NCI-H526 (cell line): ENCODE measurements at regions not wholly inside any gene's neighbourhood (a gene's known extent, or its start where the extent isn't known, plus 50 kb on each side); places are given as distances from the start of the nearest gene placed in this dataset.

Experiments
- DNase-seq, 2 experiments: peaks; one replicate each; lab custom pipeline; 2025; lab: John Stamatoyannopoulos, UW

- DNase-seq = no peak
Measured at GRCh38 chr13:50319635-50320255, 304.5 kb downstream of the KCNRG start.

DNA sequence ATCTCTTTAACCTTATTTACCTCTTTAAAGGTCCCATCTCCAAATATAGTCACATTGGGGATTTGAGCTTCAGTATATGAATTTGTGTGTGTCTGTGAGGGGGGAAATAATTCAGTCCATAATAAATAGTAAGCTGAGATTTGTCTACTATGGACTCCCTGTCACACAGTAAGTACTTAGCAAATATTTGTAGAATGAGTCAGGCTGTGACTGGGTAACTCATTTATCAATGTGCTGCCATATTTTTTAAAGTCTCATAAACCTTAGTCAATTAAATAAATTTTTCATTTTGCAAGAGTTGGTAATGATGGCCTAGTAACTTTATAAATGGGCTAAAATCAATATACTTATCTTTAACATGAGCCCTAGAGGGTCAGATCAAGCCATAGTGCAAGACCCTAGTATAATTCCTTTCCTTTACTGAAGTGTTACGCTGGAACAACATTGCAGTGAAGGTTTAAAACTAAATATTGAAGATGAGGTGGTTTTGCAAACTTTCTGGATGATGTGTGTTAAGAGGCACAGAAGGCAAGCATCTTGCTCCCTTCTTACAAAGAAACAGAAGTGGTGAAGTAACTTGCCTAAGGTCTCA is 305.1 kb downstream of the KCNRG start:
- DNase-seq = no peak

DNA sequence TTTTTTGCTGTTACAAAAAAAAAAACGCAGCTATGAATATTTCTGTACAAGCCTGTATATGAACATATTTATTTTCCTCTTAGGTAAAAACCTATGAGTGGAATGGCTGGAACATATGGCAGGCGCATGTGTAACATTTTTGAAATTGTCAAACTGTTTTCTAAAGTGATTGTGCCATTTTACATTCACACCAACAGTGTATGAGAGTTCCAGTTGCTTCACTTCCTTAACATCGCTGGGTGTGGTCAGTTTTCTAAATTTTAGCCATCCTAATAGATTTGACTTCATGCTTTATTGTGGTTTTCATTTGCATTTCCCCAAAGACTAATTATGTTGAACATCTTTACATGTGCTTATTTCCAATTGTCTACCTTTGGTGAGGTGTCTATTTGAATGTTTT is 306.8 kb downstream of the KCNRG start:
- DNase-seq = no peak

- no peak for DNase-seq
Measured at GRCh38 chr13:50323440-50324065, 308.3 kb downstream of the KCNRG start.

DNA sequence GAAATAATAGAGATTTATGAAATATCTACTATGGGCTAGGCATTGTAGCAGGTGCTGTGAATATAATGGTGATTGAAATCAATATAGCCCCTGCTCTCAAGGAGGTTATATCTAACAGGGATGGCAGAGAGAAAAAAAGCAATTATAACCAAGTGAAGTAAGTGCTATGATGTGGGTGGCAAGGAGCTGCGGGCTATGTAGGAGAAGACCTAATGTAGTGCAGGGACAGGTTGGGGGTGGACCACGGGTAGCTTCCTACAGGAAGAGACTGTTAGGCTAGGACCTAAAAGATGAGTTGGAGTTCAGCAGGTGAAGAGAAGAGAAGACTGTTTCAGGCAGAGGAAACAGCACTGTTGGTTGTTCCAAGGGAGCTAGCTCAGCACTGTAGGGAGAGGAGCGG is 311.0 kb downstream of the KCNRG start:
- DNase-seq = no peak

DNA sequence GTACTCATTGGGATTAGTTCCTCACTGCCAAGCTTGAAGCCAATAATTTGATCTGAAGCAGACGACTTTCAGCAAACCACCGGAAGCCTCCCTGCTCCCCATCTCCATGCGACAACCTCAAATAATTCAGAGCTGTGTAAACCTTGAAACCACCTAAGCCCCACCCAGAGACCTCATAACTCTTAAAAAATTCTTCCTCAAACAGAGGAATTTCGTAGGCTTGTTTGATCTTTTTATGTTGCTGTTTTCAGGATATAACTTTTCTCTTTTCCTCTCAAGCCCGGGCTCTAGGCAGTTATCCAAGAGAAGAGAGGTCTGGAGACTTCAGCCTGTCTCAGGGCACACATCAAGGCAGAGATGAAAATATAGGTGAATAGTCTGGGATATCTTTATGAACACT is 311.6 kb downstream of the KCNRG start:
- DNase-seq = no peak

DNA sequence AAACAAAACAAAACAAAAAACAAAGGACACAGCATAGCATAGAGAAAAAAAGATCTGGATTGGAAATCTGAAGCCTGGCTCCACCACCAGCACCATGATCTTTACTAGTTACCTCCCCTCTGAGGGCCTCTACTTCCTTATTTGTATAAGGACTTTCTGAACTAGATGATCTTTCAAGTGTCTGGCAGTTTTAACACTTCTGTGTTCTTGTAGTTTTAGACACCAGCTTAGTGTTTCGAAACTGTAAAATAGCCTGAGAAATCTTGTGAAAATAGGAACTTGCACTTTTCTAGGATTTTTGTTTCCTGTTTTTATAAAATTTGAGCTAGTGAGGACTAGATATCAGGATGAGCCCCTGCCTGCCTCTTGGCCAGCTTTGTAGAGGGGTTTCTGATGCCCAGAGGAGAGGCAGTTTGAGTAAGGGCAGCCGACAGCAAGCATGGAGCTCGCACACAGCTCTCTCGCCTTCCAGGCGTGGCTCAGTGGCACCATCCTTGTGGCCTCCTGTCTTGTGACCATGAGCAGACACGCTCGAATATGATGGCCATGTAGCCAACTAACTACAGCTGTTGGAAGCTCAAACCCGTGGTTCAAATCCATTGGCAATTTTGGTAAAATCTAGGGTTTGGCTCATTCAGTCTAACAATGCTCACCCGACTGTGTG is 319.0 kb downstream of the KCNRG start:
- no peak for DNase-seq

GRCh38 chr13:50334944-50335343 is 319.7 kb downstream of the KCNRG start:
- DNase-seq = no peak

DNA sequence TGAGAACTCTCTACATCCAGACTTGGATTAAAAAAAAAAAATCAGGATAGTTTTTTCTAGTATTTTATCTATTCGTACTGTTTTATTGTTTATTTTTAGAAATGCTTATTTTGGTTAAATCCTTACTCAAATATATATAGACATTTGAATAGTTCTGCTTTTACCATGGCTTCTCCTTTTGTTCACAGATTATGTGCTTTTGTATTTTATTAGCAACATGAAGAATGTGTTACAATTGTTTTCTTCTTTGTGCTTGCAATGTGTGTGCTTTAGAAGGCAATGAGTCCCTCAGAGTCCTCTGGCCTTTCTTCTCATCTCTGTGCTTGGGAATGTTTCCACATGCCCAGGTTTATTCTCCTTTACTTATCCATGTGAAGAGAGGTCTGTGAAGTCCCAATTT is 324.0 kb downstream of the KCNRG start:
- no peak for DNase-seq

DNA sequence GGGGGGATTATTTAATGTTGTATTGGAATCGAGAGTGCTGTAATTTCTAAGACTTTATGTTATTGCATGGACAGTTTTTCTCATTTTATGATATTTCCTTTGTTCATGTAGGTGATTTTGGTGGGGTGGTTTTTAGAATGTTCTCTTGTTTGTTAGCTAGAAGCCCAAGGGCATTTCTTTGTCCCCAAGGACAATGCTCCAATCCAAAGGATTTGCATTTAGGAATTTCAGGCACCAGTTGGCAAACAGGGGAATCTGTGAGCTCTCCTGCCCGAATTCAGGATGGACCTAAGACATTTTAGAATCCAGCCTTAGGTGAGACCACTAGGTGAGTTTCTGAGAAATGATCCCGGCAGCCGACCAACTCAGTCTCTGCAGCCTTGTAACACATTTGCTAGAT is 324.9 kb downstream of the KCNRG start:
- peak; percentile 58 to 78 for DNase-seq

- peak in 1 of 2 experiments; percentile 82 for DNase-seq
Measured at GRCh38 chr13:50340551-50341287, 325.5 kb downstream of the KCNRG start.

DNA sequence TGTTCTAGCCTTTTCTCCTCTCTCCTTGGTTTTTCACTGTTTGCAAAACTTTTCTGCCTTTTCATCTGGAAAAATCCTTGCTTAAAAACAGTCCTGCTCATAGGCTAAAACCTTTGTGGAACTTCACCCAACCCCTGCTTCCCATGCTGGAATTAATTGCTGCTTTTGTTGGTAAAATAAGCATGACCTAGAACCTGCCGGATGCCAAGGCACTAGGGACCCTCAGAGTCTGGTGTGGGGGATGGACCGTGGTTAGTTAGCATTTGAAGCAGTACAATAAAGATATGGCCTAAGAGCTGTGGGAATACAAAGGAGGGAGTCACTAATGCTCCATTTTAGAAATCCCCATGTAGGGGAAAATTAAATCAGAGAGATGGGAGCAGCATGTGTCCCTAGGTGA is 326.3 kb downstream of the KCNRG start:
- DNase-seq = no peak

DNA sequence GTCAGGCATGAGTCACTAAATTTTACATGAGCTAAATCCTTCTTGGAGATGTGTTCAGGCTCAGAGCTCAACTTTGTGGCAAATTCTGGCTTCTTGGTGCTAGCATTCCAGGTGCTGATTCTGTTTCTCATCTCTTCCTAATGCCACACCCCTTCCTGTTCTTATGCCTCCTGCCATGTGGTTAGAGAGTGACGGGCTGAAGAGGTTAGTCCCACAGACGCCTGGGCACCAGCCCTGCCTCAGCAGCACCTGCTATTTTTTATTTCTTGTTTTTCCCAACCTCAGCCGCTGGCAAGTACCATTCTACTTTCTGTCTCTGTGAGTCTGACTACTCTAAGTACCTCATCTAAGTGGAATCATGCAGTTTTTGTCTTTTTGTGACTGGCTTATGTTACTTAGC is 329.5 kb downstream of the KCNRG start:
- no peak for DNase-seq

GRCh38 chr13:50345804-50346203 is 330.6 kb downstream of the KCNRG start:
- no peak for DNase-seq

DNA sequence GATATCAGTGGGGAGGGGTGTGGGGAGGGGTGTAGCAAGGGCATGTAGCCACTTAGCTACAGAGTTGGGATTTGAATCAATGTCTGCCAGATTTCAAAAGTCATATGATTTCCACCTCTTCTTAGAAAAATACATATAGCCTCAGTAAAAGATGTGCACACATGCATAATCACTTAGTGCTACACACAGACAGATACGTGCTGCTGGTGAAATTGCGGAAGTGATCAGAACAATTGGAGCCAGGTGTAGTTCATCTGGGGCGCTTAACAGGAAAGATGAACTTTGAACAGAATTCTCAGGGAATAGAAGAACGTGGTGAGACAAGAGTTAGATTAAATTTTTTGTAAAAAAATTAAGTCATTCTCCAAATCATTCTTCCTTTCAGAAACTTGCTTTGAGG is 333.1 kb downstream of the KCNRG start:
- no peak for DNase-seq

- DNase-seq = no peak
Measured at GRCh38 chr13:50352720-50353480, 337.7 kb downstream of the KCNRG start.

GRCh38 chr13:50353651-50354415 is 338.6 kb downstream of the KCNRG start:
- DNase-seq = no peak

DNA sequence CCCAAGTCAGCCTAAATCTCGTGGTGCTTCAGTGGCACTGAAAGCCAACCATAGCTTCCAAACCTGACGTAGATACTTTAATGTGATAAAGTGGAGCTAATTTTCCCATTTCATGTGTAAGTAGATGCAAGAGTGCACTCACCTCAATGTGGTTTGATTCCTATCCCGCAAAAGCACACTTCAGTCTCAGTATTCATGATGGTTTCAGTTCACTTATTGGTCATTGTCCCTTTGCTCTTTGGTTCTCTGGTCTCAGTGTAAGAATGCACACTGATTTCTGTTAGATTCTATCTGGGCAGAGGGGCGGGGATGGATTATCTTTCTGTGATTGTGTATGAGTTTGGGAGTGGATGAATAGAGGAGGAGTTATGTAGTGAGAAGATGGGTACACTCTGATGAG is 340.6 kb downstream of the KCNRG start:
- no peak for DNase-seq

DNA sequence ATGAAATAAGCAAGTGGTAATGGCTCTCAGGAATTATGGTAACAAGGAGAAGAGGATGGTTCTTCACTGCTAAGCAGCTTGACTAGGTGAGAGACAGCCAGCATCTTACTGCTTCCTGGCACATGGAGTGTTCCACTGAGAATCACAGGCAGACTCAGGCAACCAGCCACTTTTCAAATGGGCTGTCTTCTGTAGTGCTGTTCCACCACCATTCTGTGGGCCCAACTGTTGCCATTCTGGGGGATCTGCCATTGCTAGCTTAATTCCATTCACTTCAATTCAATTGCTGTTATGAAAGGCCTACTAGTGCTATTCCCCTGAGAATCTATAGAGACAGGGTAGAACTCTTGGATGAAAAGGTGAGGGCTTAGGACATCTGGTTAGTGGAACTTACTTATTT is 341.9 kb downstream of the KCNRG start:
- peak in 1 of 2 experiments; percentile 22 for DNase-seq

- peak; percentile 73 to 87 for DNase-seq
Measured at GRCh38 chr13:50357586-50358118, 342.4 kb downstream of the KCNRG start.
